HT-29 (cell line): ENCODE measurements at regions not wholly inside any gene's neighbourhood (a gene's known extent, or its start where the extent isn't known, plus 50 kb on each side); places are given as distances from the start of the nearest gene placed in this dataset.

Source experiments
- DNase-seq: peaks from one replicate; pipeline ENCODE4 v3.0.0-alpha.2; 2015; ENCODE audit warnings: low spot score

- DNase-seq: no peak
Measured at GRCh38 chr15:81604713-81605112, 230.7 kb upstream of the TMC3 start.

- no peak for DNase-seq
Measured at GRCh38 chr15:81596159-81596865, 222.3 kb upstream of the TMC3 start.

GRCh38 chr15:81595752-81596151, 221.7 kb upstream of the TMC3 start:
- no peak for DNase-seq

GRCh38 chr15:81589671-81590070, 215.7 kb upstream of the TMC3 start:
- no peak for DNase-seq

GRCh38 chr15:81575436-81576123, 201.6 kb upstream of the TMC3 start:
- DNase-seq: no peak

GRCh38 chr15:81573098-81573746, 199.2 kb upstream of the TMC3 start:
- DNase-seq: no peak

- no peak for DNase-seq
Measured at GRCh38 chr15:81572190-81572589, 198.2 kb upstream of the TMC3 start.

- no peak for DNase-seq
Measured at GRCh38 chr15:81569286-81570080, 195.5 kb upstream of the TMC3 start.

- no peak for DNase-seq
Measured at GRCh38 chr15:81567924-81568323, 193.9 kb upstream of the TMC3 start.

GRCh38 chr15:81562986-81563385, 189.0 kb upstream of the TMC3 start:
- no peak for DNase-seq

GRCh38 chr15:81560405-81560804, 186.4 kb upstream of the TMC3 start:
- no peak for DNase-seq

- DNase-seq: no peak
Measured at GRCh38 chr15:81558056-81558455, 184.0 kb upstream of the TMC3 start.

GRCh38 chr15:81555346-81555745, 181.3 kb upstream of the TMC3 start:
- no peak for DNase-seq

GRCh38 chr15:81548365-81549130, 174.5 kb upstream of the TMC3 start:
- DNase-seq: no peak

GRCh38 chr15:81547521-81548132, 173.6 kb upstream of the TMC3 start:
- no peak for DNase-seq

GRCh38 chr15:81544385-81544784, 170.4 kb upstream of the TMC3 start:
- DNase-seq: no peak

GRCh38 chr15:81540909-81541308, 166.9 kb upstream of the TMC3 start:
- no peak for DNase-seq

GRCh38 chr15:81536356-81536755, 162.3 kb upstream of the TMC3 start:
- no peak for DNase-seq

GRCh38 chr15:81534124-81534523, 160.1 kb upstream of the TMC3 start:
- DNase-seq: no peak

- no peak for DNase-seq
Measured at GRCh38 chr15:81532001-81532400, 158.0 kb upstream of the TMC3 start.

- DNase-seq: no peak
Measured at GRCh38 chr15:81531109-81531592, 157.1 kb upstream of the TMC3 start.
